ENCODE measurements at regions not wholly inside any gene's neighbourhood (a gene's known extent, or its start where the extent isn't known, plus 50 kb on each side); places are given as distances from the start of the nearest gene placed in this dataset.
"Not testable (repeated sequence)": the region's sequence is repeated elsewhere in the genome, so short reads cannot be mapped to it uniquely, and the experiment has no call there.

DNA sequence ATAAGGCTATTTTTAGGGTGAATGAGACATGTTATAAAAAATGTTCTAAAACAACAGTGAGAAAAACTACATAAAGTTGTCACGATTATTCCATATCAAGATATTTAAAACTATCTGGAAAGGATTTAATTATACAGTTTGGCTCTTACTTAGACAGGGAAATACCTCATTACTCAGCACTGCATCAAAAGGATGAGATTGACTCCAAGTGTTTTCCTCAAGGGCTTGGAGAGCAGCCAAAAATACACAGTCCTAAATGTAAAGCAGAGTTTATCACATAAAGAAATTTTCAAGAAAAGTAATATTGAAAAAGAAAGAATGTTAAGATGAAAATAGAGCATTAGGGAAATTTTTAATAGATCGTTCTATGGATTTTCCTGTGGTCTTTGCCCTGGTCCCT lies 285.5 kb upstream of the NETO1 start:
- DNase-seq: no peak

DNA sequence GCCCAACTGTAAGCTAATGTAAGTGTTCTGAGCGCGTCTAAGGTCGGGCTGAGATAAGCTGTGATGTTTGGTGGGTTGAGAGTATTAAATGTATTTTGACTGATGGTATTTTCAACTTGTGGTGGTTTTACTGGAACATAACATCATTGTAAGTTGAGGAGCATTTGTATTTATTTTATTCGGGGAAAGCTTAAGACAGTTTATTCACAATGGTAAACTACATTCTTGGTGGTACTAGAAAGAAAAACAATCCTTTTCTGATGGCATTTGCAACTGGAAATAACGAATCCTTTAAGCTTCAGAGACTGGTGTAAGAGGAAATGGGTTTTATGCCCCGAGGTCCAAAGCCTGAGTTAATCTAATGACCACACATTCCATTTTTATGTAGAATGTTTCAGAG lies 283.3 kb upstream of the NETO1 start:
- DNase-seq: no peak

DNA sequence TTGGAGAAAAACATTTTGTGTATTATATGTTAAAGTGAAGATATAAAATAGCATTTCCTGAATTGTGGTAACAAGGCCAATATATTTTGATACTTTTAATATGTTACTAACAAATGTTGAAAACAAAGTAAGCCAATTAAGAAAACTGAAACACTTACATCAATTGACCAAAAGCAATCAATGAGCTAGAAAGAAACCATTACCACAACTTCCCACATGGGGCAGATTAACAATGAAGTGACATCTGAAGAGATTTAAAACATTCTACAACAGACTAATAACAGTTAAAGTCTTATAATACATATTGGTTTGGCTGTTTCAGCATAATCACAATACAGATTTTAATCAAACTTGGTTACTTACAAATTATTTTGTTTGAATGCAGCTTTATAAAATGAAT lies 282.4 kb upstream of the NETO1 start:
- no peak for DNase-seq

DNA sequence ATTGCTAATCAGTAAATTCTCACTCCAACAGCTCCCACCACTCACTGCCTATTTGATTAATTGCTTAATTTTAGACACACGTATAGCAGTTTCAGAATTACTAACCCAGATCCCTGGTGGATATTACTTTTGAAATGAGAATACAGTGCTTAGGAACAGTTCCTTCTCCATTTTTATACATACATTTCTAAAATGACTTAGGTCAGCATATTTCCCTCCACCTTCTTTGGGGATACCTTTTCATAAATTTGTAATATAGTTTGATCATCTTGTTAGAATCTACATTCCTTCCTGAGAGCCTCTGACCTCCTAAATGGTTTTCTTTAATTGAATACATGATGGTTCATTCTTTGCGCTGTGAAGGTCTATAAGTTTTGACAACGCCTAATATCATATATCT lies 279.8 kb upstream of the NETO1 start:
- DNase-seq: no peak

DNA sequence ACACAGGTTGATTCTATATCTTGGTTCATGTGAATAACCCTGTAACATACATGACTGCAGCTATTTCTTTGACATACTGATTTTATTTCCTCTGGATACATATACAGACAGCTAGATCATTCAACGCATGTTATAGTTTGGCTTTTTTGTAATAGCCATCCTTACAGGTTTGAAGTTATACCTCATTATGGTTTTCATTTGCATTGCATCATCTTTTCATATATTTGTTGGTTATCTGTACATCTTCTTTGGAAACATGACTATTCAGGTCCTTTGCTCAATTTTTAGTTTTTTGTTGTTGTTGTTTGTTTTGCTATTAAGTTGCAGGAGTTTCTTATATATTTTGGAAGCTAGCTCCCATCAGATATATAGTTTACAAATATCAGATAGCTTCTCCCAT lies 276.2 kb upstream of the NETO1 start:
- no peak for DNase-seq

DNA sequence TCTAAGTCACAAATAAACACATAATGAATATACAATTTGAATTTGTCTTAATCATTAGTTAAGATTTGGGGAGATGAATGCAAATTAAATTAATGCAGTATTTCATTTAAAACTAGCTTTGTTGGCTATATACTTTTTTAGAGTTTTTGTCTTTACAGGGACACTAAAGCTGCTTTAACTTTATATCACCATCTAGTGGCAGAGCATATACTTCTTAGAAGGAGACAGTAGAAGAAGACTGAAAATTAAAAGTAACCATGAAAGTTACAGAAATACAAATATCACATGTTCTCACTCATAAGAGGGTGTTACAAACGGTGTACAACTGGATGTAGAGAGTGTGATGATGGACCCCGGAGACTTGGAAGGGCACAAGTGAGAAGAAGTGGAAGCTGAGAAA lies 268.3 kb upstream of the NETO1 start:
- no peak for DNase-seq

DNA sequence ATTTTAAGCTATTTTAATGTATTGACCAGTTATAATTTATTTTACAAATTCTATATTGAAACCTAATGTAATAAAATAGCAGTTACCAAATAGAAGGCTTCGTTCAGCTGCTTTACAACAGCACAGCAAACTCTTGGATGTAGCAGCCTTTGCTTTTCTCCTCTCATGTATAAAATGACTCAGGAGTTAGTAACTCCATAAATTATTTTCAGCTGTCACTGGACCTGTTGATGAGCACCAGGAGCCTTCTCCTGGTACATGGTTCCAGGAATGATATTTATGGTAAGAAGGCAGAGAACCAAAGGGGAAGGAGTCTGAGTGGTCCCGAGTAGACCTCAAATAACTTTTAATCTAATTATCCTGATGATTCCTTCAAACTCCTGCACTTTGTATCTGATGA lies 256.4 kb upstream of the NETO1 start:
- DNase-seq: no peak

DNA sequence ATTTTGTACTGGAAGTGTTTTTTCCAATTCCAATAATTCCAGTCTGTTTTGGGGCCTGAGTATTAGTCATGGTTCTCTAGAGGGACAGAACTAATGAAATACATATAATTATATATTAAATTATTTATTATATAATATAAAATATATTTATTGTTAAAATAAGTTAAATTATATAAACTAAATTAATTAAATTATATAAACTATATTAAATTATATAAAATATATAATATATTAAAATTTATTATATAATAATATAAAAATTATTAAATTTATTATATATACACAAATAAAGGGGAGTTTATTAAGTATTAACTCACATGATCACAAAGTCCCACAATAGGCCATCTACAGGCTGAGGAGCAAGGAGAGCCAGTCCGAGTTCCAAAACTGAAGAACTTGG lies 253.4 kb upstream of the NETO1 start:
- no peak for DNase-seq

DNA sequence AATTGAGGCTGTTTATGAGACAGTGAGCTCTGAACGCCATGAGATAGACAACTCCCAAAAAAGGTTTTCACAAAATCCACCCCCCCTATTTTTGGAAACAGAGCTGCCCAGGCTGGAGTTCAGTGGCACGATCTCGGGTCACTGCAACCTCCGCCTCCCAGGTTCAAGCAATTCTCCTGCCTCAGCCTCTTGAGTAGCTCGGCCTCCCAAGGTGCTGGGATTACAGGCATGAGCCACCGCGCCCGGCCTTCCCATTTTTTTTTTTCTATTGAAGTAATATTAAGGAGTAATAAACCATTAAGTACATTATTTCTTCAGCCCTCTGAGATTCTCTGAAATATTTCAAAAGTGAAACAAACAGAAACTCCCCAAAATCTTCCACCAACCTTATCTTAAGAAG lies 252.8 kb upstream of the NETO1 start:
- no peak for DNase-seq

DNA sequence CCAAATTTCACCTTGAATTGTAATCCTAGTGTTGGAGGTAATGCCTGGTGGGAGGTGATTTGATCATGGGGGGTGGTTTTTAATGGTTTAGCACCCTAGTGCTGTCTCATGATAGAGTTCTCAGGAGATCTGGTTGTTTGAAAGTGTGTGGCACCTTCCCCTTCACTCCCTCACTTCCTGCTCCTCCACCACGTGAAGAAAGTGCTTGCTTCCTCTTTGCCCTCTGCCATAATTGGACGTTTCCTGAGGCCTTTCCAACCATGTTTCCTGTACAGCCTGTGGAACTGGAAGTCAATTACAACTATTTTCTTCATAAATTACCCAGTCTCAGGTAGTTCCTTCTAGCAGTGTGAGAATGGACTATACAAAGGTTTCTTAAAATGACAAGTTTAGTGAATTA lies 251.8 kb upstream of the NETO1 start:
- no peak for DNase-seq

DNA sequence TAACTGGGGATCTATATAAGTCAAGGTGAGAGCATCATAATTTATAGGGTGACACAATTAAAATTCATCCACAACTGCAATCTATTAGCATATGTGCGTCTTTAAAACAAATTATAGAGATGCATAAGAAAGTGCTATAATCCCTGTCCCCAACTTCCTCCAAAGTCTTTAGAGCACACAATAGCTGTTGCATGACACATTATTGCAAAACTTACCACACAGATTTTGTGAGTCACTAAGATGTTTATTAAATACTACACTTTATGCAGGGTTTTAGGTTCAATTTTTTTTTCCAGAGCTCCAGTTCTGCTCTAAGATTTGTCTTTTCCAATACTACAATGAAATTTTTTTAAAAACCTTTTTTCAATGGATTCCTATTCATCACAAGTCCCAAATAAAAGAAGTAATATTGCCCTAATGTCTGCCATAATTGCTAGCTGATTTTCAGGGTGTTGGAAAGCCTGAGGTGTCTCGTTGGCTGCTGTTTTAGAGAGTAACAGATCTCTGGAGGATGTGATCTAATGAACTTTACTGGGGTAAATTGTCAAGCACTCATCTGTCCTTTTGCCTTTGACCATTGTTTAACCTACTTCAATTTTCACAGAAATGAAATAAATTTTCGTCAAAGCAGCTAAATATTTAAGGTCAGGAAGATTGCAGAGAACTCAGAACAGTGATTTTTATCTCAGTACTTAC lies 250.5 kb upstream of the NETO1 start:
- DNase-seq: no peak

DNA sequence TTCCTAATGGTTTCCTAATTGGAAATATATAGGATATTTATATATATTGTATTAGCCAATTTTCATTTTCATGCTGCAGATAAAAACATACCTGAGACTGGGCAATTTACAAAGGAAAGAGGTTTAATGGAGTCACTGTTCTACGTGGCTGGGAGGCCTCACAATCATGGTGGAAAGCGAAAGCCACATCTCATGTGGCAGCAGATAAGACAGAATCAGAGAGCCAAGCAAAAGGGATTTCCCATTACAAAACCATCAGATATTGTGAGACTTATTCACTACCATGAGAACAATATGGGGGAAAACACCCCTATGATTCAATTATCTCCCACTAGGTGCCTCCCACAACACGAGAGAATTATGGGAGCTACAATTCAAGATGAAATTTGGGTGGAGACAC lies 242.5 kb upstream of the NETO1 start:
- no peak for DNase-seq

DNA sequence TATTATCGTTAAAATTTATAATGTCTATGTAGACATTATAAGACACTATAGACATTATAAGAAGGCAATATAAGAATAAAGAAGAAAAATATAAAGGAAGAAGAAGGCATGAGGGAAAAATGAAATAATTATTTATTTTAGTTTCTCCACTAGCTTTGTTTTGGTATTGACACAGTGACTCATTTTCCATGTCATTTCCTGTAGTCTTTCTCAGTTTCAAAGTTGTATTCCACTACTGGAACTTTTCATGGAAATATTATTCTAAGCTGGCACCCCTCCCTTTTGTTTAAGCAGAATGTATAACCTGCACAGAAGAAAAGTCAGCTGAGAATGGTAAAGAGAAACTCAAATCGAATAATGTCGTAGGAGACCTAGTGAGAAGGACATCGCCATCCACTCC lies 234.2 kb upstream of the NETO1 start:
- no peak for DNase-seq

DNA sequence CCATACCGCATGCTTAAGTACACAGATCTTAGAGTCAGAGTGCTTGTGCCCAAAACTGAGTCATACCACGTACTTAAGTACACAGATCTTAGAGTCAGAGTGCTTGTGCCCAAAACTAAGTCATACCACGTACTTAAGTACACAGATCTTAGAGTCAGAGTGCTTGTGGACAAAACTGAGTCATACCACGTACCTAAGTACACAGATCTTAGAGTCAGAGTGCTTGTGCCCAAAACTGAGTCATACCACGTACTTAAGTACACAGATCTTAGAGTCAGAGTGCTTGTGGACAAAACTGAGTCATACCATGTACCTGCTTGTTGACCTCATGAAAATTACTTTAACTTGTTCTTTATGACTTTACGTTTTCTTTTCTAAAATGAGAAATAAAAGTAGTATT lies 233.7 kb upstream of the NETO1 start:
- not testable (repeated sequence) for DNase-seq

DNA sequence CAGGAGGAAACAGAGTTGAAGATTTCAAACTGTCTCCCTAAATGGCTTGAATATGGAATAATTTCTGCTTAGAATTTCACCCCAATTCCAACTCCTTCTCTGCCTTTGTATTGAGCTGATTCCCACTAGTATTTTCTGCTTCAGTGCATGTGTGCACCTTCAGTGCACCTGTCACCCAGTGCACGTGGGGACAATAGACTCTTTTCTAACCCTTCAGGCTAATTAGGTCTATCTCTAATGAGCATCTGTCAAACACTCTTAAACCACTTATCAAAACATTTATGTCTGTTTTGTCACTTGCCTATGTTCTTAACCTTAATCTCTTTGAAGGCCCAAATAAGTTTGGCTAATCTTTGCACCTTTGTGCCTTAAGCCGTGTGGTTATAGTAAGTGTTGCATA lies 232.0 kb upstream of the NETO1 start:
- no peak for DNase-seq

DNA sequence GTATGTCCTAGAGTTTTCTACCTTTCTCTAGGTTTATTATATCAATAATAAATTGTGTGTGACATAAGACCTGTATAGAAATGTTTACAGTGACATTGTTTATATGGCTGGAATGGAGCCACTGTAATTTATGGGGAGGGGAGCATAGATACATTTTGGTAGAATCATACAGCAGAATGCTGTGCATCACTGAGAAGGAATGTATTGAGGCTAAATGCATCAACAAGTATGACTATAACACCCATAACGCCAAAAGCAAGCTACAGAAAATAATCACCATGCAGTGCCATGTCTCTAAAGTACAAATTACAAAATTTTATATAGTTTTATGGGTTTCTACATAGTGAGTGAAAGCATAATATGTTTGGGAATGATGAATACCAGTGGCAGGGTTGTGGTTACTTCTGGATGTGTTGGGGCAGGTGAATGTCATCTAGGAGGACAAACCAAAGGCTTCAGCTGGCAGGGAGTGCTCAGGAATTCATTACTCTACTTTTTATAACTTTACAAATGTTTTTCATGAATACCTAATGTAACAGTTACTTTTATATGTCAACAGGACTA lies 226.0 kb upstream of the NETO1 start:
- DNase-seq: no peak

DNA sequence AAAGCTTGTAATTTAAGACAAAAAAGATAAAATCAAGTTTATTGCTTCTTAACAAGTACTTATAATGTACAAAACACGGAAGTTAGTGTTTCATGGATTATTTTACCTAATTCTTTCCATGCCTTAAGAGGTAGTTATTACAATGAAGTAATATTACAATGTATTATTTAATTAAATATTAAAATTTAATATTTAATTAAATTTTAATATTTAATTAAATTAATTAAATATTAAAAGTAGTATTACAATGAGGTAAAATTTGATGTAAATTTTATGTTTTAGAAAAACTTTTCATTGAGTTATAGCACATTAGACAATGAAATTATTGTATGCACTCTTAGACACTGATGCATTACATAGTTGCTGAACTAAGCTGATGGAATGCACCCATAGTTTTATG lies 220.7 kb upstream of the NETO1 start:
- DNase-seq: no peak

DNA sequence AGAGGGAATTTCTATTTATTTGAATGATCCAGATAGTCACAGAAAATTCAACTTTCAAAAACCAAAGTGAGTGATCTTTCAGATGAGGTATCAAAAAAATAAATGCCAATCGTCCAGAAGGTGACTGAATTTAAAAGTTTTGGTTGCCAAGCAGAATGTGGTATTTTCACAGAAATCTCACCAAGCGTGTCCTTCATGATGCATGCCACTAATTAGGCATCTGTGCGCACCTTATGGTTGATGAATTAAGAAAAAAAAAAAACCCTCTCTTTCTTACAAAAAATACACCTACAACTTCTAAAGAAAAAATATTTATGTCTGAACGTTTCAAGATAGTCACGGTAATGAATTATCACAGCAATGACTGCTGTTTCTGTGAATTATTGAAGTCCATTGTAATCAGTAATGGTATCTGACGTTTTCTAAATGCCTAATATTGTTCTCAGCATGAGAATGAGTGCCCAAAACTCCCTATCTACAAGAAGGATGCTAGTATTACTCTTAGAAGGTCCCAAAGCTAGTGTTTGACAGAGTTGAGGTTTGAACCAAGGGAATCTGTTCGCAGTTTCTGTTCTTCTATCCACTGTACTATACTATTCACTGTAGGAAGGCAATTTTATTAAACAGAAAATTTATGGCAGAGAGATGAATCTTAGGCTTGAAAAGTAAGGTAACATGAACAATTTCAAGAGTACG lies 219.6 kb upstream of the NETO1 start:
- no peak for DNase-seq

DNA sequence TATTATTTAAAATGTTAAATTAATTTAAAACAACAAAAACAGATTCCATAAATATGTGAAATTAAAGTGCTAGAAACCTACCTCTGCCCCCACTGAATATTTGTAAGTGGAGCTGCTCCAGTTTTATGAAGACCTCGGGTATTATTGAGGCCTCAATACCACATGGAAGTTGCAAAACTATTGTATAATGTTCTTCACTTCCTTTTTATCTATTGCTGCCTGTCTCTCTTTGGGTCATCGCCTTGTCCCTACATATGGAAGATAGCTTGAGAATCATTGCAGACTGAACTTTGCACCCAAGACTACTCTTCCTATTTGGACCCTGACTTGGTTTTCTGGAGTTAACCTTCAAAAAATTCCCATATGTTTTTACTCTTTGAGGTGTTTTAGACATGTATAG lies 212.1 kb upstream of the NETO1 start:
- no peak for DNase-seq

DNA sequence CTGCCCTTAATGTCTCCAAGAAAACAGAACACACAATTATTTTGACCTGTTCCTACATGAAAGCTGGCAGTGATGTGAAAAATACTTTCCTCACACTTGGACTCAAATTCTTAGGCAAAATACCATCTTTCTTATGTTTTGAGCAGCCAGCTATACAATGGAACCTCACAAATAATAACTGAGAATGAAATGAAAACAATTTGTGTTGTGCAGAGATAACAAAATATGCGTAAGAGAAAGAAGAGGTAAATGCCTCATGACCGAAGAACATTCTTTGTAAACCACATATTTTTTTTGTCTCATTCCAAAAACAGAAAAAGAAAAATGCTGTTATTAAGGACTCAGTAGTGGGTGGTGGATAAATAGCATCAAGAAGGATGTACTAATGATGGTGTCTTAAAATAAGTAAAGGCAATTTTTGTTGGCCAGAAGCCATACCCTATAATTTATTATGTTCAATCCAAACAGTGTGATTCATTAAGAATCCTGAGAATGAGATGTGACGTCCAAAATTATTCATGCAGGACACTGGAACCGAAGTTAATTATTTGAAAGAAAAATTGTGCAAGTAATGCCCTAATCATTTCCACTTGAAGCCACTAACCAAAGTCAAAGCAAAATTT lies 193.0 kb upstream of the NETO1 start:
- no peak for DNase-seq

DNA sequence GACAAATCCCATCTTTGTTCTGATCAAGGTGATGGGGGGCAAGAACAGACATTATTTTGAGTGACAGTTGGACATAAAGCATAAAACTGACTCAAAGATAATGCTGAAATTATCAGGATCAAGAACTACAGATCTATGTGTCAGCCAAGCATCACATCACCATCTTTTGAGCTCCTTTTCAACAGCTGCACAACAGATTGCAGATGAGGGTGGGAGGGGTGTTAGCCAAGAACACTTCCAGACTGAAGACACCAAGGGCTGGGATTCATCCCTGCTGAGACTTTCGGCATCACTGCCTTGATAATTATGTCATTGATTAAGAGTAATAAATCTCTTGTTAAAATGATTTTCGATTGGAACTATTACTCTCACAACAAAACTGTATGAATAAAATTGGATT lies 191.5 kb upstream of the NETO1 start:
- no peak for DNase-seq

DNA sequence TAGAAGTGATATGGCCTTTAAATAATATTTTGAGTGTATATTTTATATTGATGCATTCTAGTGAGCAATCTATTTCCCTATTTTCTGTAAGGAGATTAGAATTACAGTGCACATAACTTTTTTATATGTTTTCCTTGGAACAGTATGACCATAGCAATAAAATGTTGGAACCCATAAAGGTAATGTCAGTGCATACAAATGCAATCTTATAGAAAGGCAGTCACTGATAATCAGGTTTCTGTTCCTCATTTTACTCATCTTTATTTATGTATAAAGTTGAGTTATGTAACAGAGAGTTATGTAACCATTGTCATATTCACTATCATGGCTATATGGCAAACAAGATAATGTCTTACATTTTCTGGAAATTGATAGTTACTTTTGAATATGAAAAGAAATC lies 179.9 kb upstream of the NETO1 start:
- no peak for DNase-seq

DNA sequence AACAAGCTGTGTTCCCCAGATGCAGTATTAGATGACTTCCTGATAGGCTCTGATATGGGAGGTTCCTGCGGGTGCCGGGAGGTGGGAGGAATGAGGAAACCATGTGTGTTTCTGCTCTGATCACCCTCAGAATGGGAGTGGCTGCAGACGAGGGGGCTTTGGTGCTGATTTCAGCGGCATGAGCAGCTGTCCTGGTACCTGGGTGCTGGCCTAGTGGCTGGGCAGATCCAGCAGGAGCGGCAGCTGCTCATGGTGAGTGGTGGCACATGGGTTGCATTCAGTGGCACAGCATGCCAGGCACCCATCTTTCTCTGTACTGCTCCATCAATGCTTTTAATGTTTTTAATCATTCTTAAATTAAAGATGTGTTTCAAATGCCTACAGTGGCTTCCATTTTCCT lies 177.2 kb upstream of the NETO1 start:
- no peak for DNase-seq

DNA sequence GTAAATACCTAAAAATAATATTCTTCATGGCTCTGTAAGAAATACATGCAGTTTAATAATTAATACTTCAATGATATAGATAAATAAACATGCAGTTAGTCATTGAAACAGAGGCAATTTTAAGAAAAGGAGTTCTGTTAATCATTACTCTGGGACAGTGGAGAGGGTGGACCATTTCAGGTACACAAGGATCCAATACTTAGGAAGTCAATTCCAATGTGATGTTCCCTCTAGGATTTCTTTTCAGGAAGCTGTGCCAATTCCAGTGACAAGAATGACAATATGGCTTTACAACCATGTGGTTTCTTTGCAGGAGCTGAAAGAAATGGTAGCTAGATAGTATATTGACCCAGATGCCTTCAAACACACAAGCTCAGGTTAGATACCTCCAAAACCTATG lies 175.8 kb upstream of the NETO1 start:
- DNase-seq: no peak

Measured in activated naive CD4-positive, alpha-beta T cell treated with Interleukin-2 at 50 U/mL for 16 hours (primary cell).